A673 (cell line): ENCODE measurements at regions not wholly inside any gene's neighbourhood (a gene's known extent, or its start where the extent isn't known, plus 50 kb on each side); places are given as distances from the start of the nearest gene placed in this dataset.

Experiments
- BruUV-seq: library from RNA; stranded (reverse); fragments of 400-500 nt; replicated peaks from 2 replicates; lab custom pipeline; 2021; lab: Mats Ljungman, UMichigan
- CTCF ChIA-PET: fragments of 300-600 bp; sonication (Branson Sonifier 250); formaldehyde crosslinking; loops from one replicate; lab custom pipeline; 2022; ENCODE audit warnings: antibody characterized with exemption; lab: Charles Lee
- POLR2A ChIA-PET: fragments of 300-600 bp; sonication (Branson Sonifier 250); formaldehyde crosslinking; loops from one replicate; lab custom pipeline; 2022; ENCODE audit warnings: antibody characterized with exemption; ENCODE audit not compliant: low non-redundant PET; lab: Charles Lee
- DNase-seq: peaks from one replicate; pipeline ENCODE4 v3.0.0-alpha.2; 2015; ENCODE audit warnings: low spot score
- H3K27ac ChIP-seq: fragments of 200-600 bp; sonication (generic); 2 replicates; pipeline ENCODE4 v1.5.1; 2016; ENCODE audit warnings: mixed run types, low read depth, mild to moderate bottlenecking, mixed read lengths, antibody characterized with exemption, low read length; ENCODE audit not compliant: poor library complexity, severe bottlenecking
- H3K27me3 ChIP-seq: fragments of 200-600 bp; sonication (generic); replicated peaks from 2 replicates; pipeline ENCODE4 v1.6.1; 2017; ENCODE audit warnings: mixed run types, low read depth, mild to moderate bottlenecking, mixed read lengths, antibody characterized with exemption, low read length; ENCODE audit not compliant: insufficient read depth, poor library complexity
- H3K36me3 ChIP-seq: fragments of 200-600 bp; sonication (generic); 2 replicates; pipeline ENCODE4 v1.6.1; 2016; ENCODE audit warnings: mixed run types, mild to moderate bottlenecking, mixed read lengths, antibody characterized with exemption, low read length; ENCODE audit not compliant: insufficient read depth, poor library complexity, severe bottlenecking
- H3K4me1 ChIP-seq: fragments of 200-600 bp; sonication (generic); 2 replicates; pipeline ENCODE4 v1.6.1; 2017; ENCODE audit warnings: mixed run types, mild to moderate bottlenecking, mixed read lengths, antibody characterized with exemption, low read length; ENCODE audit not compliant: insufficient read depth, poor library complexity, severe bottlenecking
- H3K4me3 ChIP-seq: fragments of 200-600 bp; sonication (generic); 2 replicates; pipeline ENCODE4 v1.5.1; 2016; ENCODE audit warnings: low read depth, mixed run types, mild to moderate bottlenecking, mixed read lengths, low read length; ENCODE audit not compliant: poor library complexity, severe bottlenecking
- H3K9me3 ChIP-seq: fragments of 200-600 bp; sonication (generic); 2 replicates; pipeline ENCODE4 v1.6.1; 2016; ENCODE audit warnings: mixed run types, low read depth, mild to moderate bottlenecking, mixed read lengths, antibody characterized with exemption, low read length; ENCODE audit not compliant: poor library complexity, severe bottlenecking
- CTCF ChIP-seq: fragments of 300-800, 200-600 bp; sonication (generic); conservative IDR thresholded peaks from 2 replicates; pipeline ENCODE4 v1.5.1; 2017; ENCODE audit warnings: low read depth, mild to moderate bottlenecking, antibody characterized with exemption, low read length, moderate library complexity, mixed read lengths
- EZH2 ChIP-seq: fragments of 200-600 bp; sonication (generic); IDR thresholded peaks from 2 replicates; pipeline ENCODE4 v1.6.1; 2017; ENCODE audit warnings: borderline replicate concordance, low read depth, mild to moderate bottlenecking, mixed read lengths, antibody characterized with exemption, low read length; ENCODE audit not compliant: poor library complexity, severe bottlenecking
- intact Hi-C: fragments of 100-400 bp; cut with micrococcal nuclease; formaldehyde crosslinking; loops from one replicate; pipeline ENCODE4 v1.10.0; 2022; ENCODE audit not compliant: unreplicated experiment

GRCh38 chr2:66772618-66773017 lies 337.7 kb downstream of the MEIS1 start:
- POLR2A ChIA-PET: no interaction called here
- Histone ChIP-seq H3K27me3 (no peaks in the 10 kb centered on the region), H3K4me1 (peaks cover 17% of the 10 kb centered on the region), H3K36me3 (no peaks in the 10 kb centered on the region), H3K27ac (no peak overlapping the region), H3K4me3 (no peak overlapping the region), H3K9me3 (no peaks in the 10 kb centered on the region)
- DNase-seq: no peak
- BruUV-seq: no TSS peak
- CTCF ChIA-PET: no interaction called here
- TF ChIP-seq EZH2 (no peak), CTCF (0 out of 2 replicates have a peak, but pooled peaks have one; percentile 11)
- intact Hi-C loops: no loop called here

GRCh38 chr2:66775730-66776422 lies 341.0 kb downstream of the MEIS1 start:
- Histone ChIP-seq H3K4me3 (no peak overlapping the region), H3K27ac (no peak overlapping the region), H3K4me1 (peaks cover 7% of the 10 kb centered on the region), H3K9me3 (no peaks in the 10 kb centered on the region), H3K27me3 (no peaks in the 10 kb centered on the region), H3K36me3 (no peaks in the 10 kb centered on the region)
- TF ChIP-seq EZH2 (no peak), CTCF (no peak)
- BruUV-seq: no TSS peak
- intact Hi-C loops: no loop called here
- CTCF ChIA-PET: no interaction called here
- POLR2A ChIA-PET: no interaction called here
- no peak for DNase-seq

GRCh38 chr2:66781804-66782203 lies 346.9 kb downstream of the MEIS1 start:
- no peak overlapping the region for H3K27ac ChIP-seq
- TF ChIP-seq EZH2 (no peak), CTCF (no peak)
- BruUV-seq: no TSS peak
- ChIA-PET CTCF (no interaction called here), POLR2A (no interaction called here)
- H3K4me3 ChIP-seq: no peak overlapping the region
- no peaks in the 10 kb centered on the region for H3K27me3 ChIP-seq
- no peaks in the 10 kb centered on the region for H3K4me1 ChIP-seq
- H3K9me3 ChIP-seq: no peaks in the 10 kb centered on the region
- intact Hi-C loops: no loop called here
- no peaks in the 10 kb centered on the region for H3K36me3 ChIP-seq
- DNase-seq: no peak
